VCaP (cell line): ENCODE measurements at regions not wholly inside any gene's neighbourhood (a gene's known extent, or its start where the extent isn't known, plus 50 kb on each side); places are given as distances from the start of the nearest gene placed in this dataset.

Experiments used
- H3K27ac ChIP-seq: fragments of 450-650 bp; 2 replicates; pipeline ENCODE4 v1.5.1; 2017
- TF ChIP-seq, protein P1 (sequence below): fragments of 450-650 bp; conservative IDR thresholded peaks from 2 replicates; pipeline ENCODE4 v1.5.1; 2017; ENCODE audit warnings: mild to moderate bottlenecking, moderate library complexity

DNA sequence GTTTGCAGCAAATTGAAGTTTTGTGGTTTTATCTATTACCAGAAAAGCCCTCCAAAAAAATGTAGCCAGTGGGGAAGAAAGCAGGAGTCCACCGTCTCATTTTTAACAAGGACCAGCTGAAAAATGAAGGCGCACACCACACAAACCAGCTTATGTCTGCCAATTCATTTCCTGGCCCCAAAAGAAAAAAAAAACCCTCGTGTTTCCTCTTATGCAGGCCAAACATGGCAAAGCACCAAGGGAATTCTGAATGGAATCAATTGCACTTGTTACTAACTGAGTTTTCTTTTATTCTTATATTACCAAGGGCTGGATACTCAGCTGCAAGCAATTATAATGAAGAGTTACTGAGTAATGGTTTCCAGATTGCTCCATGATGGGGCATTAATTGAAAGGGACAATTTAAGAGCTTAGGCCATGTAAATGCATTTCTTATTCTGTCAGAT, 428.3 kb upstream of the NPVF start:
- TF ChIP-seq, protein P1, sequence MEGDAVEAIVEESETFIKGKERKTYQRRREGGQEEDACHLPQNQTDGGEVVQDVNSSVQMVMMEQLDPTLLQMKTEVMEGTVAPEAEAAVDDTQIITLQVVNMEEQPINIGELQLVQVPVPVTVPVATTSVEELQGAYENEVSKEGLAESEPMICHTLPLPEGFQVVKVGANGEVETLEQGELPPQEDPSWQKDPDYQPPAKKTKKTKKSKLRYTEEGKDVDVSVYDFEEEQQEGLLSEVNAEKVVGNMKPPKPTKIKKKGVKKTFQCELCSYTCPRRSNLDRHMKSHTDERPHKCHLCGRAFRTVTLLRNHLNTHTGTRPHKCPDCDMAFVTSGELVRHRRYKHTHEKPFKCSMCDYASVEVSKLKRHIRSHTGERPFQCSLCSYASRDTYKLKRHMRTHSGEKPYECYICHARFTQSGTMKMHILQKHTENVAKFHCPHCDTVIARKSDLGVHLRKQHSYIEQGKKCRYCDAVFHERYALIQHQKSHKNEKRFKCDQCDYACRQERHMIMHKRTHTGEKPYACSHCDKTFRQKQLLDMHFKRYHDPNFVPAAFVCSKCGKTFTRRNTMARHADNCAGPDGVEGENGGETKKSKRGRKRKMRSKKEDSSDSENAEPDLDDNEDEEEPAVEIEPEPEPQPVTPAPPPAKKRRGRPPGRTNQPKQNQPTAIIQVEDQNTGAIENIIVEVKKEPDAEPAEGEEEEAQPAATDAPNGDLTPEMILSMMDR, result no peak
- H3K27ac ChIP-seq, result no peak overlapping the region

- no peak overlapping the region for H3K27ac ChIP-seq
- TF ChIP-seq, protein P1, result no peak
These were observed 430.1 kb upstream of the NPVF start for GRCh38 chr7:25658375-25658774.

- TF ChIP-seq, protein P1, result no peak
These were observed 431.6 kb upstream of the NPVF start for GRCh38 chr7:25659841-25660240.

GRCh38 chr7:25662841-25663800, 434.8 kb upstream of the NPVF start:
- H3K27ac ChIP-seq, result peak overlapping the region; percentile 2; the same call in 1 of the 2 replicates
- TF ChIP-seq, protein P1, result no peak

More at GRCh38 chr7:25659841-25660240, 431.6 kb upstream of the NPVF start:
- no peak overlapping the region for H3K27ac ChIP-seq

GRCh38 chr7:25663877-25664276, 435.6 kb upstream of the NPVF start:
- TF ChIP-seq, protein P1, result no peak
- no peak overlapping the region for H3K27ac ChIP-seq

DNA sequence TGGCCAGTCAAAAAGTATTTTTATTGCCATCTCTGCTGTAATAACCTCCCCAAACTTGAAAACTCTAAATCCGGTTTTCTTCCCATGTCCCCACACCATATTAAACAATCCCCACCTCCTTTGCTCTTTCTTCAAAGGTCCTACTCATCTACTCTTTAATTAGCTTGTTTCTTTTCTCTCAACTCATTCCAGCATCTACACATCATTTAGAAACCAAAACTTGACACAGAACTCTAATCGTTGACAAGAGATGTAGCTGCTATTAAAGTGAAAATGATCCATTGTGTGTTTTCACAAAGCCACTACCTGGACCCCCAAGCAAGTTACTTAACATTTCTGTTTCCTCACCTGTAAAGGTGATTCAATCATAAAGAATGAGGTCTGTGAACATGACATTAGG, 436.3 kb upstream of the NPVF start:
- TF ChIP-seq, protein P1, result no peak
- no peak overlapping the region for H3K27ac ChIP-seq

GRCh38 chr7:25665374-25665773, 437.1 kb upstream of the NPVF start:
- TF ChIP-seq, protein P1, result no peak

More at GRCh38 chr7:25665374-25665773, 437.1 kb upstream of the NPVF start:
- H3K27ac ChIP-seq, result no peak overlapping the region
